Activated CD4-positive, alpha-beta T cell treated with anti-CD3 and anti-CD28 coated beads for 36 hours (primary cell): ENCODE measurements at regions not wholly inside any gene's neighbourhood (a gene's known extent, or its start where the extent isn't known, plus 50 kb on each side); places are given as distances from the start of the nearest gene placed in this dataset.

Experiments
- ATAC-seq: fragments of 200-7000 bp; cut with Tn5 transposase; one replicate; pipeline ENCODE4 v1.10.0; 2021; ENCODE audit warnings: mild to moderate bottlenecking, moderate library complexity
- CTCF ChIA-PET: fragments of 350-600 bp; sonication (Branson Sonifier 250); formaldehyde crosslinking; loops from one replicate; lab custom pipeline; 2021; ENCODE audit warnings: antibody characterized with exemption; lab: Charles Lee
- POLR2A ChIA-PET: fragments of 350-600 bp; sonication (Branson Sonifier 250); formaldehyde crosslinking; loops from one replicate; lab custom pipeline; 2021; ENCODE audit warnings: antibody characterized with exemption, inconsistent platforms; lab: Charles Lee
- DNase-seq: peaks from one replicate; pipeline ENCODE4 v3.0.0-alpha.2; 2020
- H3K27ac Mint-ChIP-seq: one replicate; pipeline ENCODE4 v1.8.0; 2021; ENCODE audit warnings: mixed read lengths
- H3K27me3 Mint-ChIP-seq: one replicate; pipeline ENCODE4 v1.8.0; 2021; ENCODE audit warnings: mixed read lengths
- H3K36me3 Mint-ChIP-seq: one replicate; pipeline ENCODE4 v1.8.0; 2021; ENCODE audit warnings: low read depth, mixed read lengths
- H3K4me1 Mint-ChIP-seq: one replicate; pipeline ENCODE4 v1.8.0; 2021; ENCODE audit warnings: mixed read lengths
- H3K4me3 Mint-ChIP-seq: one replicate; pipeline ENCODE4 v1.8.0; 2021; ENCODE audit warnings: mild to moderate bottlenecking, moderate library complexity, mixed read lengths
- H3K9me3 Mint-ChIP-seq: one replicate; pipeline ENCODE4 v1.8.0; 2021; ENCODE audit warnings: low read depth, mixed read lengths
- intact Hi-C, 2 experiments: fragments of 100-400 bp; cut with DNase I in 1 of 2; cut with micrococcal nuclease in 1 of 2; formaldehyde crosslinking; loops; one replicate each; pipeline versions ENCODE4 v1.14.2 to v1.15.1; 2022 to 2024; cut with DNase I, micrococcal nuclease

GRCh38 chr3:99472385-99472784 lies 166.0 kb upstream of the COL8A1 start:
- H3K36me3 Mint-ChIP-seq, result no peaks in the 10 kb centered on the region
- intact Hi-C loops, result no loop called here
- peaks cover under 1% of the 10 kb centered on the region for H3K9me3 Mint-ChIP-seq
- CTCF ChIA-PET, result no interaction called here
- POLR2A ChIA-PET, result interaction anchor here (0.7 kb wide), 1 partner anchor 44 kb away, joined by 4 read pairs; no protein-coding TSS in a partner anchor
- H3K27me3 Mint-ChIP-seq, result no peaks in the 10 kb centered on the region
- ATAC-seq (no peak), DNase-seq (no peak)
- H3K4me1 Mint-ChIP-seq, result no peaks in the 10 kb centered on the region
- no peak overlapping the region for H3K4me3 Mint-ChIP-seq
- no peak overlapping the region for H3K27ac Mint-ChIP-seq

GRCh38 chr3:99471353-99472323 lies 166.8 kb upstream of the COL8A1 start:
- H3K27me3 Mint-ChIP-seq, result no peaks in the 10 kb centered on the region
- no peaks in the 10 kb centered on the region for H3K9me3 Mint-ChIP-seq
- ATAC-seq (no peak), DNase-seq (no peak)
- intact Hi-C loops, result no loop called here
- H3K36me3 Mint-ChIP-seq, result no peaks in the 10 kb centered on the region
- ChIA-PET POLR2A (interaction anchor here (0.7 kb wide), 1 partner anchor 43 kb away, joined by 4 read pairs; no protein-coding TSS in a partner anchor), CTCF (interaction anchor here (0.9 kb wide), 1 partner anchor 126 kb away, joined by 3 read pairs; no protein-coding TSS in a partner anchor)
- H3K27ac Mint-ChIP-seq, result no peak overlapping the region
- H3K4me1 Mint-ChIP-seq, result no peaks in the 10 kb centered on the region
- H3K4me3 Mint-ChIP-seq, result no peak overlapping the region

GRCh38 chr3:99470841-99471240 lies 167.6 kb upstream of the COL8A1 start:
- Mint-ChIP-seq H3K4me3 (no peak overlapping the region), H3K27me3 (no peaks in the 10 kb centered on the region), H3K27ac (no peak overlapping the region), H3K9me3 (no peaks in the 10 kb centered on the region), H3K4me1 (no peaks in the 10 kb centered on the region), H3K36me3 (no peaks in the 10 kb centered on the region)
- intact Hi-C loops, result no loop called here
- ATAC-seq, result no peak
- ChIA-PET CTCF (interaction anchor here (0.9 kb wide), 1 partner anchor 127 kb away, joined by 3 read pairs; no protein-coding TSS in a partner anchor), POLR2A (no interaction called here)
- no peak for DNase-seq

GRCh38 chr3:99468918-99469317 lies 169.5 kb upstream of the COL8A1 start:
- DNase-seq (no peak), ATAC-seq (no peak)
- Mint-ChIP-seq H3K27ac (no peak overlapping the region), H3K36me3 (no peaks in the 10 kb centered on the region), H3K4me3 (no peak overlapping the region), H3K4me1 (no peaks in the 10 kb centered on the region), H3K9me3 (no peaks in the 10 kb centered on the region), H3K27me3 (no peaks in the 10 kb centered on the region)
- ChIA-PET POLR2A (no interaction called here), CTCF (interaction anchor here (0.6 to 1.3 kb wide), 3 partner anchors 9 to 446 kb away, joined by 3 to 4 read pairs (median 3); no protein-coding TSS in a partner anchor)
- intact Hi-C loops, result no loop called here

- DNase-seq (no peak), ATAC-seq (no peak)
- CTCF ChIA-PET, result no interaction called here
- H3K4me1 Mint-ChIP-seq, result no peaks in the 10 kb centered on the region
- intact Hi-C loops, result no loop called here
- H3K4me3 Mint-ChIP-seq, result no peak overlapping the region
- POLR2A ChIA-PET, result no interaction called here
- no peak overlapping the region for H3K27ac Mint-ChIP-seq
- no peaks in the 10 kb centered on the region for H3K27me3 Mint-ChIP-seq
- no peaks in the 10 kb centered on the region for H3K9me3 Mint-ChIP-seq
- H3K36me3 Mint-ChIP-seq, result no peaks in the 10 kb centered on the region
These were observed 171.0 kb upstream of the COL8A1 start for GRCh38 chr3:99467420-99467819.

- intact Hi-C loops, result no loop called here
- no peaks in the 10 kb centered on the region for H3K4me1 Mint-ChIP-seq
- ATAC-seq, result no peak
- no peaks in the 10 kb centered on the region for H3K9me3 Mint-ChIP-seq
- H3K36me3 Mint-ChIP-seq, result no peaks in the 10 kb centered on the region
- POLR2A ChIA-PET, result no interaction called here
- CTCF ChIA-PET, result no interaction called here
- H3K27ac Mint-ChIP-seq, result no peak overlapping the region
- H3K27me3 Mint-ChIP-seq, result no peaks in the 10 kb centered on the region
- H3K4me3 Mint-ChIP-seq, result no peak overlapping the region
- DNase-seq, result no peak
These were observed 172.1 kb upstream of the COL8A1 start for GRCh38 chr3:99466331-99466730.

GRCh38 chr3:99458013-99458412 lies 180.4 kb upstream of the COL8A1 start:
- DNase-seq (no peak), ATAC-seq (no peak)
- Mint-ChIP-seq H3K36me3 (no peaks in the 10 kb centered on the region), H3K9me3 (peaks cover 5% of the 10 kb centered on the region), H3K27me3 (no peaks in the 10 kb centered on the region), H3K27ac (no peak overlapping the region), H3K4me3 (no peak overlapping the region), H3K4me1 (no peaks in the 10 kb centered on the region)
- POLR2A ChIA-PET, result no interaction called here
- intact Hi-C loops, result no loop called here
- CTCF ChIA-PET, result no interaction called here

- no peak overlapping the region for H3K4me3 Mint-ChIP-seq
- H3K4me1 Mint-ChIP-seq, result no peaks in the 10 kb centered on the region
- H3K9me3 Mint-ChIP-seq, result peaks cover 3% of the 10 kb centered on the region
- ChIA-PET POLR2A (no interaction called here), CTCF (no interaction called here)
- intact Hi-C loops, result no loop called here
- H3K36me3 Mint-ChIP-seq, result no peaks in the 10 kb centered on the region
- ATAC-seq, result no peak
- no peaks in the 10 kb centered on the region for H3K27me3 Mint-ChIP-seq
- H3K27ac Mint-ChIP-seq, result no peak overlapping the region
- no peak for DNase-seq
These were observed 195.8 kb upstream of the COL8A1 start for GRCh38 chr3:99442599-99442998.

GRCh38 chr3:99439892-99440291 lies 198.5 kb upstream of the COL8A1 start:
- ChIA-PET POLR2A (no interaction called here), CTCF (interaction anchor here (1.1 kb wide), 1 partner anchor 312 kb away, joined by 3 read pairs; no protein-coding TSS in a partner anchor)
- Mint-ChIP-seq H3K4me3 (no peak overlapping the region), H3K27ac (no peak overlapping the region), H3K36me3 (no peaks in the 10 kb centered on the region), H3K27me3 (no peaks in the 10 kb centered on the region), H3K4me1 (no peaks in the 10 kb centered on the region), H3K9me3 (peaks cover 8% of the 10 kb centered on the region)
- intact Hi-C loops, result no loop called here
- DNase-seq (no peak), ATAC-seq (no peak)

GRCh38 chr3:99434190-99434589 lies 204.2 kb upstream of the COL8A1 start:
- H3K4me1 Mint-ChIP-seq, result no peaks in the 10 kb centered on the region
- no peak overlapping the region for H3K27ac Mint-ChIP-seq
- H3K9me3 Mint-ChIP-seq, result peaks cover 8% of the 10 kb centered on the region
- intact Hi-C loops, result no loop called here
- no peaks in the 10 kb centered on the region for H3K27me3 Mint-ChIP-seq
- H3K4me3 Mint-ChIP-seq, result no peak overlapping the region
- ChIA-PET POLR2A (no interaction called here), CTCF (interaction anchor here (0.5 to 0.6 kb wide), 2 partner anchors 147 to 1074 kb away, joined by 3 read pairs; no protein-coding TSS in a partner anchor)
- H3K36me3 Mint-ChIP-seq, result no peaks in the 10 kb centered on the region
- DNase-seq, result no peak
- ATAC-seq, result no peak

- Mint-ChIP-seq H3K36me3 (no peaks in the 10 kb centered on the region), H3K4me1 (no peaks in the 10 kb centered on the region), H3K27me3 (no peaks in the 10 kb centered on the region), H3K9me3 (no peaks in the 10 kb centered on the region), H3K27ac (no peak overlapping the region), H3K4me3 (no peak overlapping the region)
- CTCF ChIA-PET, result no interaction called here
- ATAC-seq, result no peak
- DNase-seq, result no peak
- POLR2A ChIA-PET, result interaction anchor here (0.6 kb wide), 1 partner anchor 232 kb away, joined by 5 read pairs; no protein-coding TSS in a partner anchor
- intact Hi-C loops, result no loop called here
These were observed 207.9 kb upstream of the COL8A1 start for GRCh38 chr3:99430348-99431134.
